ENCODE measurements at regions not wholly inside any gene's neighbourhood (a gene's known extent, or its start where the extent isn't known, plus 50 kb on each side); places are given as distances from the start of the nearest gene placed in this dataset.

DNA sequence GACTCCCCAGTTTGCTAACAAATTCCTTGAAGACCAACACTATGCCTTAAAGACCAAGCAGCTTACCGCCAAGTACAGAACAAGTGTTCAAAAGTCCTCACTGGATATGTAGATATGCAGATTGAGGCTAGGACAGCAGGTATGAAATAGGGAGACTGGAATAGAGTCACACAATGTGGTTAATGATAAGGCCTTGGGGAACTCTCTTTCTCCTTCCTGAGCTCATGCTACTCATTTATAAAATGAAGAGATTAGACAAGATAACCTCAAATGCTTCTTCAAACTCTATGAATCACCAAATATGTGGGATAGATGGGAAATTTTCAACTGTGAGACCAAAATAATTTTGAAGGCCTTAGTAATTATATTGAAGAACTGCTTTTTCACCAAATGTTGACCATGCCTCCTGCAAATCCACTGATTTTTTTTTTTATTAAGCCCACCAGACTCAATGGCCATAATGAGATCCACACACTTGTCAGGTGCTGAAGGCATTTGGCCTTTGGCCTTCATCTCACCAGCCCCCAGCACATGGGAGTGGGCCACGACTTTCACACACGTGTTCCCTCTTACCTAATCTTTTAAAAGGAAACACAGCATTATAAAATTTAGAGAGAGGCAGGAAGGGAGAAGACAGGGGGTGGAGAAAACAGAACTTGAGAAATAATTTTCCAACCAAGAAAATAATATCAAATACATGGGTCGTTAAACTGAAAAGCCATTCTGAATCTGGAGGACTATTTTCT is 181.5 kb downstream of the EN1 start:
- DNase-seq (ENCODE audit: low spot score) = no peak

DNA sequence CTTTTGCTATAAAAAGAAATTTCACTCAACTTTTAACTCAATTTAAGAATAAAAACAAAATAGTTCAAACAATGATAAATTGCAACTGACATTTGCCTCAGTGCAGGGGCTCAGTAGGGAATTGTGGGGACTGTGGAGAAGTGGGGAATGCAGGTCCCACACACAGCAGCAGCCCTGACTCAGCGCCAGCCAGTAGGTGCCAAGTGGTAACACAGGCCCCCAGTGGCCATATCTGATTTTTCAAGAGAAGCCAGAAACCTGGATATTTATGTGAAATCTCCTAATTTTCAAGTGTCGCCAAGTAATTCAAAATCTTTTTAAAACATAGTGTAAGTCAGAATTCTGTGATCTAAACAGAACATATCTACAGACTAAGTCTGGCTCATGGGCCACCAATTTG is 186.3 kb downstream of the EN1 start:
- no peak for DNase-seq (ENCODE audit: low spot score)

DNA sequence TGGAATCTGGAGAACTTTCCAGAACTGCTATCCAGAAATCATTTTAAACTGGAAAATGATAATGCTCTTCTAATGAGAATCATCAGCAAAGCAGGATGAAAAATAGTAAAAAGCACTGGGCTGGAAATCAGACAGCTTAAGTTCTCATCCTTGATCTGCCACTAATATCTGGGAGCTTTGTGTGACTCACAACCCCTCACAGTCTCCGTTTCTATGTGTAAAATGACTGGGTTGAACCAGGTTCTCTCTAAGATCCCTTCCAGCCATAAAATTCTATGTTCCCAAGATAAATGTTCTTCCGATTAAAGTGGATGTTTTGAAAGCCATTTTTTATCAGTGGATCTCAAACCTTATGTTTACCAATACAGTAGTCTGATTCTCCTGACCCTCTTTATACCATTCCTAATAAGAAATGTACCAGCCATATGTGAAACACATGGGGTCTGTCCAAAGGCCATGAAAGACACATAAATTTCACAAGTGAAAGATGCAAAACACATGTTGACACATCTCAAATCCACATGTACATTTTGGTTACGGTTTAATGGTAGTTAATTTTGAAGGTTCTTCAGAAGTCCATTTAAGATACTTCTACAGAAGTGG is 188.8 kb downstream of the EN1 start:
- DNase-seq (ENCODE audit: low spot score) = no peak

DNA sequence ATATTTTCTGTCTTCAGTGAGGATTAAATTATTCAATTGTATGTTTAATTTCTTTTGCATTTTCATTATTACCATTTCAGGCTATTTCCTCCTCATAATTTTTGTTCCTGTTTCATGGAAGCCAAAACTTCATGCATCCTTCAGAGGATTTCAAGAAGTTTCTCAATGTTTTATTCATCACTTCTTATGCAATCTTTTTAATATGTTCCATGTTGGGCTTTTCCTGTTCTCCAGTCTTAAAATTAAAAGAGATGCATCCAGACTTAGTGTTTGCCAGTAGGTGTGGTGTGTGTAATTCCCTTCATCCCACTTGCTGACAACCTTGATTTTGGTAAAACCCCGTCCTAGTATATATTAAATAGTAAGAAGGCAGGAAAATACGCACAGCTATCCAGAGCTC is 190.0 kb downstream of the EN1 start:
- peak; percentile 32 for DNase-seq (ENCODE audit: low spot score)

DNA sequence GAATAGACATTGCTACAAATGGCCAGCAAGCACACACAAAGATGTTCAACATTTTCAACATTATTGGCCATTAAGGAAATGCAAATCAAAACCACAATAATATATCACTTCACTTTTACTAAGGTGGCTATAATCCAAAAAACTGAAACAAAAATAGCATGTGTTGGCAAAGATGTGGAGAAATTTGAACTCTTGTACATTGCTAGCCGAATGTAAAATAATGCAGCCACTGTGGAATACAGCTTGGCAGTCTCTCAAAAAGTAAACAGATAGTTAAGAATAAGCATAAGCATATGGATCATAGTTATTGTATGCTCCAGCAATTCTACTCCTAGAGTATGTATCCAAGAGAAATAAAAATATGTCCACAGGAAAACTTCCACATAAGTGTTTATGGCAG is 192.5 kb downstream of the EN1 start:
- DNase-seq (ENCODE audit: low spot score) = no peak

DNA sequence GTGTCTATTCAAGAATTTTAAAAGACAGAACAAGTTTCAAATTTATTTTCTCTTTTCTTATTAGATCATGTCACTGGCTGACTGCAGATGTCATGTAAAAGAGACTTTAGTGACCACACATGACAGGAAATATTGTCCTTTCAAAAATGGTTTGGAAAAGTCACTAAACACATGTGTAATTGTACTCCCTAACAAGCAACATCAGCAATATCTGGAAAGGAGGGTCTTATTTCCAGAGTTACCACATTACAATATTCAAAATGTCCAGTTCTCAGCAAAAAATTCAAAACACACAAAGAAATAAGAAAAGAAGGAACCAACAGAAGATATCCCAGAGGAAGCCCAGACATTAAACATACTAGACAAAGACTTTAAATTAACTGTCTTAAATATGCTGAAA is 197.1 kb downstream of the EN1 start:
- no peak for DNase-seq (ENCODE audit: low spot score)

DNA sequence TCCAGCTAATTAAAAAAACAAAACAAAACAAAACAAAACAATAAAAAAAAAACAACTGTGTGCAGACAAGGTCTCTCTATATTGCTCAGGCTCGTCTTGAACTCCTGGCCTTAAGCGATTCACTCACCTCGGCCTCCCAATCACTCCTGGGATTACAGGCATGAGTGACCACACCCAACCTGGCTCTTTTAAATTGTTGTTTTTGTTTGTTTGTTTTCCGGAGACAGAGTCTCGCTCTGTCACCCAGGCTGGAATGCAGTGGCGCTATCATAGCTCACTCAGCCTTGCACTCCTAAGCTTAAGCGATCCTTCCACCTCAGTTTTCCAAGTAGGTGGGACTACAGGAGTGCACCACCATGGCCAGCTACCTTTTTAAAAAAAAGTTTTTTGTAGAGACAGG is 201.6 kb downstream of the EN1 start:
- DNase-seq (ENCODE audit: low spot score) = no peak

DNA sequence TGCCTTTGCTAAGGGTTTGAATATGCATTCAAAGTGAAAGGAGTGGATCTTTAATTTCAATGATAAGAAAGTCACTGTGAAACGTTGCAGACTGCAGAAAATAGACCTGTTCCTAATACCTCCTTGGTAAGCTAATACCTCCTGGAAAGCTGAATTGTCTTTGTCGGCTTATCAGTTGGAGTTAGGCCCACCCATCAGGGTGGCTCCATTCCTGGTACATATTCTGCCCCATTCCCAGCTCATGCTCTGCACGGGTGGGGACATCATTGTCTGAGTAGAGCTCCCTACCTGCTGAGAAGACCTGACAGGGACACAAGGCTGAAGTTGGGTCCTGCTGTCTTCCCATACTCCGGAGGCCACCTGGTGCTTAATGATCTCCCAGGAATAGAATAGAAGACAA is 203.3 kb downstream of the EN1 start:
- DNase-seq (ENCODE audit: low spot score) = no peak

DNA sequence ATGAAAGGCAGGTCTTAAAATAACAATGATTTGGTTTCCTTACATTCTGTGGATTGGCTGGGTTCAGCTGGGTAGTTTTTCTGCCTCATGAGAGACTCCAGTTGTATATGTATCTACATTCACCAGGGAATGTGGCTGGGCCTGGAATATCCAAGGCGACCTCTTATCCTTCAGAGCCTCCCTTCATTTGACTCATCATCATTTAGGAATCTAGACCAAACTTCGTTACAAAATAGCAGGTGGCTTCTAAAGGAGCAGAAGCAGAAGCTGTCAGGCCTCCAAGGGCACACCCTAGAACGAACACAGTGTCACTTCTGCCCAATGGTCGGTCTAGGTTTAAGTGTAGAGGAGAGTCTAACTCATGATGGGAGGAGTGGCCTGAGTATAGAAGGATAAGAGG is 204.2 kb downstream of the EN1 start:
- DNase-seq (ENCODE audit: low spot score) = no peak

DNA sequence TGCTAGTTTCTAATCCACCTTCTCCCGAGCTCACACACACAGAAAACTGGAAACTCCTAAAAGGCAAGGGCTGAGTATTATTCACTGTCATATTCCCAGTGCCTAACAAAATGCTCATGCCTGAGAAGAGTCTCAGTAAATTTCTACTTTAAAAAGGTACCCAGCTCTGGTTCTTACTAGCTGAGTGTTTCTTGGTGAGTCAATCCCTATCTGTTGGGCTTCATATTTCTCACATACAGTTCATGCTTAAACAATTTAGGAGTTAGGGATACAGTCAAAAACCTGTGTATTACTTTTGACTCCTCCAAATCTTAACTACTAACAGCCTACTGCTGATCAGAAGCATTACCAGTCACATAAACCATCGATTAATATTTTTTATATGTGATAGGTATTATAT is 204.9 kb downstream of the EN1 start:
- DNase-seq (ENCODE audit: low spot score) = no peak

DNA sequence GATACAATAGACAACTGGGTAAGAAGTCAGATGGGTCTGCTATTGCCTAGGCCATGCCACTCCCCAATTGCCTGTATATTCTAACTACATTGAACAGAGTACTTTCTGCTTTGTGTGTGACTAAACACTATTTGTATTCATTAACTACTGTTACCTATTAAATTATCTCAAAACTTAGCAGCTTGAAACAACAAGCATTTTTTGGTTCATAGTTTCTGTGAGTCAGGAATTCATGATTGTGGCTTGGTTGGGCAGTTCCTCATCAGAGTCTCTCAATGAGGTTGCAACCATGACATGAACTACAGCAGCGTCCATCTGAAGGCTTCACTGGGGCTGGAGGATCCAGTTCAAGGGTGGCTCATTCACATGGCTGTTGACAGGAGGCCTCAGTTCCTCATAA is 205.7 kb downstream of the EN1 start:
- DNase-seq (ENCODE audit: low spot score) = no peak

DNA sequence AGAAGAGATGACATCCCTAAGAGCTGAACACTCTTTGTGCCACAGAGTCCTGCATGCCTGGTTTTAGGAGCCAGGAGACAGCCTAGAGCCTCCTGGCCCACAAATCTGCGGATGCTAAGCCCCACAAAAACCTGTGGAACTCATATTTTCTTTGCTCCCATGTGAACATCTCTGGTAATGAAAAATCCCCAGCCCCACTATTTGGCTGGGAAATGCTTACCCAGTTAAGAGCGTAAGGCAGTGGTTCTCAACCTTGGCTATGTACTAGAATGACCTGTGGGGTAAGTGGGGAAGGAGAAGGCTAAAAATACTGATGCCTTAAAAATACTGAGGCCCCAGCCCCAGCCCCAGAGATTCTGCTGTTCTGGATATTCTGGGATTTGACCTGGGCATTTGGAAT is 208.1 kb downstream of the EN1 start:
- DNase-seq (ENCODE audit: low spot score) = no peak

DNA sequence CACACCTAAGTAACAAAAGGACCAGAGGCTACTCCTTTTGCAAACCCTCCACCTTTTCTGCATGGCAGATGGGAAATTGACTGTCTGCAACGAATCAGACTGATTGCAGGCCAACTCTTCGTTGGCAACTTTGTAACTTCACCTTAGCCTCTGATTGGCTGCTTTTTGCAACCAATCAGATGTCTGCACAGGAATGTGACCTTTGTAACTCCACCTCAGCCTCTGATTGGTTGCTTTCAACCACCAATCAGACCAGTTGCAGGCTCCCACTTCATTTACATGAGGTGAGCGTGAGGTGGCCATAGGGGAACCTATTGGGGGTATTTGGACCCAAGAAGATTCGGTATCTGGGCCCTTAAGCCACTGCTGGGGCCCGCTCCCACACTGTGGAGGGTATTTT is 209.0 kb downstream of the EN1 start:
- DNase-seq (ENCODE audit: low spot score) = no peak

DNA sequence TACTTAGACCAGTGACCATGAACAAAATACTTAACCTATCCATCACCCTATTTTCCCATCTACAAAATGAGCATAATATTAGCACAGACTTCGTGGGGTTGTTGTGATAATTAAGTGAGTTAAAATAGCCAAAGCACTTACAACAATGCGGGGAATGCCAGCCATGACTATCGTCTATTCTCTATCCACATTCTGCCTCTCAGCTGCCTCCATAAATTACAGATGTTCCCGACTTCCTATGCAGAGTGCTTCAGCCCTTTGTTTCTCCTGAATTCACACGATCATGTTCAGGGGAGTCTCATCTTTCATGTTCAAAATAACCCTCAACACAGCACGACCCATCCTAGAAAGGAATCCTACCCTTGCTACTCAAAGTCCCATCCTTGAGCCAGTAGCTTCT is 211.6 kb downstream of the EN1 start:
- DNase-seq (ENCODE audit: low spot score) = no peak

DNA sequence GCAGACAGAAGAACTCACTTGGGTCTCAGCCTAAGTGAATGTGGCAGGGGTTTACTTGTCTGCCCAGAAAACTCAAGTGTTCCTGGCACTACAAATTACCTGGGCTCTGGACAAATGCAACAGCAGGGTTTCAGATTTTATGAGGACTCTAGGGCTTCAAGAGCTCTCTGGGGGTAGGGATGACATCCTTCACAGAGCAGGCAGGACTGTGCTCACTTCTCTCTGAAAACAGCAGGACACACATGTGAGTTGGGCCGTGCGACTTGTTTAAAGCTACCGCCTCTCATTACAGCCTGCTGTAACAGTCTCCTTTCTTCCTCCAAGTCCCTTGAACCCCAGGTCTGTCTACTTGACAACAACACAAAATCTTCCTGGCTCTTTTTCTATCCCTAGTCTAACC is 212.6 kb downstream of the EN1 start:
- no peak for DNase-seq (ENCODE audit: low spot score)

DNA sequence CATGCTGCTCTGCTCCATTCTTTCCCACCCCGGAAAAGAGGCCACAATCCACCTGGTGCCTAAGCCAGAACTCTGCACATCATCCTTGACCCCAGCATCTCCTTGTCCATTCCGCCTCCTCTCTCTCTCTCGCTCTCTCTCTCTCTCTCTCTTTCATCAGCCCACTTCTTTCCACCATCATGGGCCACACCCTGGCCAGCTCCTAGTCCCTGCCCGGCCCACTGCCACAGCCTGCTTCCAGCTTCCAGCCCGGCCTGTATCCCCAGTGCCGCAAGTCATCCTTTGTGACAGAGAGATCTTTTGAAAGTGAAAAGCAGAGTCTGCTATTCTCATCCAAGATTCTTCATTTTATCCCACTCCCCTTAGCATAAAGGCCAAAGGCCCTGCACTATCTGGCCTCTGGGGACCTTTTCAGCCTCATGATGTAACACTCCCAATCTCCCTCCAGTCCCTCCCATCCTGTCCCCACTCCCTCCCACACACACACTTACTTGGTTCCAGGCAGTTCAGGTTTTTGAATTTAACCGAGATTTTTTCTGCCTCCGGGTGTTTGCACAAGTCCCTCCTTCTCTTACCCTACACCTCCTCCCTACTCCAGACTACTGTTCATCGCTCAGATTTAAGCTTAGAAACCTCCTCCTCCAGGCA is 214.0 kb downstream of the EN1 start:
- no peak for DNase-seq (ENCODE audit: low spot score)

DNA sequence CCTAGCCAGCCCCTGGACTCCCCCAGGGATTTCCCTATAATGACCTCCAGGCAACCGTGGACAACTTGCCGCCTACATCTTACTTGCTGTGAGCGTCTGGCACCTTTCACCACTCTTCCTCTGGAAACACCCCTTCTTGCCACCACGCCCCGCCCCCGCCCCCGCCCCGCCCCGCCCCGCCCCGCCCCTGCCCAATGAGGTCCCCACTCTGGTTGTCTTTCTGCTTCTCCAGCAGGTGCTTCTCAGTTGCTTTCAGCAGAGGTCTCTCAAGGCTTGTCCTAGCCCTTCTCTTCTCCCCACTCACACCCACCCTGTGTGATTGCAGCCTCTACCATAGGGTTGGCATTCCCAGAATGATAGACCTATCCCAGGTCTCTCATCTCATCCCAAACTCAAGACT is 214.5 kb downstream of the EN1 start:
- no peak for DNase-seq (ENCODE audit: low spot score)

DNA sequence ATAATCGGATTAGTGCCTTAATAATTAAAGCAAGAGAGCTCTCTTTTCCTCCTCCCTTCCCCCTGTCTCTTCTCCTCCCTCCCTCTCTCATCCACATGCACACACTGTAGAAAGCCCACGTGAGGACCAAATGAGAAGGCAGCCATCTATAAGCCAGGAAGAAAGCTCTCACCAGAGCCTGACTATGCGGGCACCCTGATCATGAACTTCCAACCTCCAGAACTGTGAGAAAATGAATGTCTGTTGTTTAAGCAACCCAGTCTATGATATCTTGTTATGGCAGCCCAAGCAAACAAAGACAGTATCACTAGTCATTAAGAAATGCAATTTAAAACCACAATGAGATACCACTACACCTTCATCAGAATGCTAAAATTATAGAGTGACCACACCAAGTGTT is 220.3 kb downstream of the EN1 start:
- DNase-seq (ENCODE audit: low spot score) = no peak

DNA sequence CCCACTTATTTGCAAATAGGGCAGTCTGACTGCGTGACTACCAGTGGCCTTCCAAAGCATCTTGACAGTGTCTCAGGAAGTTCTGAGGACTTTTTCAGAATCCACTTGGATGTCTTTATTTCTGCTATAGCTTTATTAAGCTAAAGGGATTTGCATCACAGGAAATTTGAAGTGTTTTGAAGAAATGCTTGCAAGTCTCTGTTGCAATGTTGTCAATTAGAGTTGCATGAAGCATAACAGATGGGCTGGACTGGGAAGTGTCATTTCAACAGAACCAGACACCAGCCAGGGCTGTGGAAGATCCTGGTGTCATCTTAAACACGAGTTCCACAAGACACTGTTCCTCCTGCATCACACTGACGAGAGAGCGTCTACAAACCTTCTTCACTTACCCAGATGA is 224.5 kb downstream of the EN1 start:
- DNase-seq (ENCODE audit: low spot score) = no peak

DNA sequence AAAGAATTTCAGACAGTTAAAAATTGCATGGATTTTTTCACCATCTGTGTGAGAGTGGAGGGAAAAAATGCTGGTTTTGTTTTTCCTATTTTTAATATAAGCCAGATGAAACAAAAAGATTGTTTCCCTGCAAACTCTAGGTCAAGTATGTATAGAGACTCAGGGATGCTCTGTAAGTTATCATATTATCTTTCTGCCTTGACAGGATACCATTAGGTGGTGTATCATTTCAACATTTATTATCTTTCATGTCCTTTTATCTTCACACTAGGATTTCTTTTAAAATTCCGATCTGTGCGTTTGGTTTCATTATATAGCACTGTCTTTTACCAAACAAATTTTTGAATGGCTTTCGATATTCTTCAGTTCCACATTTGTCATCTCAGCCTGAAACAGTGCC is 225.3 kb downstream of the EN1 start:
- no peak for DNase-seq (ENCODE audit: low spot score)

DNA sequence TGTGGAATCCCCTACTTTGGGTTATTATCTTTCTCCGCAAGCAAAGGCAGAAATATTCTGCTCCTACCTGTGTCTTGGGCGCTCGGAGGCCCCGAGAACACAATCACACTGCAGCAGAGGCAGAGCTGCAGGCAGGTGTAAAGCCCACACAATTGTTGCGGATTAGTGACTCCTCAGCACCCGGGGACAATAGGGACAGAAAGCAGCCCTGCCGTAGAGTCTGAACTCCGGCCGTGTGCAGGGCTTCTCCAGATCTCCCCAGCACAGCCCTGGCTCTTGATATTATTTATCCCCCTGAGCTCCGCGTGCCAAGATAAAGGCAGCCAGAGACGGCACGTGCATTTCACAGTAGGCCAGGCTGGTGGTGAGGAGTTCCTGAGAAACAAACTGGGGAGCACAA is 229.2 kb downstream of the EN1 start:
- DNase-seq (ENCODE audit: low spot score) = no peak

DNA sequence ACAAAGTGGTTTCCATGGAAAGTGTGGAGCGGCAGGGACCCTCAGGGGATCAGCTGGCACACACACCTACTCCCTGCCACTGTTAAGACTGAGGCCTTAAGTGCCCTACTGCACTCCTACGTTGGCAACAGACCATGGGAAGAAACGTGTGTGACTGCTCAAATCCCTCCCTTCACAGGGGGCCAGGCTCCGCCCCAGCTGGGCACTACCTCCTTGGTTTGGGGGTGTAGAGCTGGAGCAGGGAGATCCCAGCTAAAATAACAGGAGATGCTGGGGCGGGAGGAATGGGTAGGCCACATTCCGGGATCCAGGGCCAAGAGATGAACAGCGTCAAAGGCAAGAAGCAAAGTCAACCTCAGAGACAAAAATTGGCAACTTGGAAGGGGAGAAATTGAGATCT is 231.0 kb downstream of the EN1 start:
- no peak for DNase-seq (ENCODE audit: low spot score)

DNA sequence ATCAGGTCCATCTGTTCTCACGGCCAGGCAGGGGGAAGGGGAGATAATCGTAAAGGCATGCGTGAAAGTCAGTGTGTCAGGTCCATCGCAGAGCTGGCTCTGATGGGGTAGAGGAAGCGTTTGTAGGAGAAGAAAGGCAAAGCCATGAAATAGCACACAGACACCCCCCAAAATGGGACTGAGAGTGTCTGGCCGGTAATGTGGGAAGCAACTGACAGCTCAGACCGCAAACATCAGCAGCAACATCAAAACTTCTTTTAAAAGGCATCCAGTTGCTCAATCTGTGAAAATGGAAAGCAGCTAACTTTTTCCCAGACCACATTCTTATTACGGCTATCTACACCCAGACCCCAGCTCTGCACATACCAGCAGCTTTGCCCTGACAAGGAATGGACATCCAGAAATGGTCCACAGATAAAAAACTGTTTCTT is 232.6 kb downstream of the EN1 start:
- DNase-seq (ENCODE audit: low spot score) = peak; percentile 59

DNA sequence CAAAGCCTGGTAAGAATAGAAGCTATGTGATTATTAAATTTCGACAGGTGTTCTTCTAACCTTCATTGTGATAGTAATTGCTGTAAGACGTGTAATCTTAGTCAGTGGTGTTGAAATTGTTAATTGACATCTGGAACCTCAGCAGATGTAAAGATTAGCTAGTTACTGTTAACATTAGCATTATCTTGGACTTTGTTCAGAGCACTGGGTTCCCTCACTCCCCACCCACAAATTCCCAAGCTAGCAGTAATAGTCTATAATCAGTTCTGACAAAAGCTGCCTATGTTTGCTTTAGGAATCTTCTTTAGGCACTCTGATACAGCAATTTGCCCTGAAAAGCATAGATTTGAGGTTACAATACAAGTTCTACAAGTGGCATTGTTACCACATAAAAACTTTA is 233.7 kb downstream of the EN1 start:
- DNase-seq (ENCODE audit: low spot score) = no peak
